Subcutaneous abdominal adipose tissue (tissue), 5 donors: ENCODE measurements at regions not wholly inside any gene's neighbourhood (a gene's known extent, or its start where the extent isn't known, plus 50 kb on each side); places are given as distances from the start of the nearest gene placed in this dataset.

Experiments
- H3K27ac ChIP-seq: one replicate; pipeline ENCODE4 v1.7.0; 2013; ENCODE audit warnings: low read depth, mild to moderate bottlenecking, inconsistent platforms, low read length, moderate library complexity
- H3K27me3 ChIP-seq, 5 donors: one replicate each; pipeline ENCODE4 v1.7.0; 2013; ENCODE audit warnings: low read length in 5 of 5, inconsistent platforms in 1 of 5; ENCODE audit not compliant: control insufficient read depth in 5 of 5, insufficient read depth in 4 of 5
- H3K36me3 ChIP-seq, 5 donors: one replicate each; pipeline ENCODE4 v1.7.0; 2013; ENCODE audit warnings: low read length in 5 of 5; ENCODE audit not compliant: control insufficient read depth in 5 of 5, insufficient read depth in 5 of 5
- H3K4me1 ChIP-seq, 5 donors: one replicate each; pipeline ENCODE4 v1.7.0; 2013; ENCODE audit warnings: low read length in 5 of 5, mild to moderate bottlenecking in 3 of 5, moderate library complexity in 1 of 5; ENCODE audit not compliant: control insufficient read depth in 5 of 5, insufficient read depth in 5 of 5
- H3K4me3 ChIP-seq, 5 donors: one replicate each; pipeline ENCODE4 v1.7.0; 2013; ENCODE audit warnings: low read length in 5 of 5, low read depth in 1 of 5
- H3K9ac ChIP-seq, 5 donors: one replicate each; pipeline ENCODE4 v1.7.0; 2013; ENCODE audit warnings: low read length in 5 of 5, mild to moderate bottlenecking in 4 of 5, moderate library complexity in 3 of 5
- H3K9me3 ChIP-seq, 5 donors: one replicate each; pipeline ENCODE4 v1.7.0; 2013; ENCODE audit warnings: low read length in 5 of 5; ENCODE audit not compliant: control insufficient read depth in 5 of 5
- donor health status: healthy.
- donor health status: healthy.
- donor health status: healthy.
- donor health status: healthy.
- donor health status: healthy.

GRCh38 chr11:97367406-97368083 is 977.7 kb downstream of the JRKL start:
- no peaks in the 10 kb centered on the region for H3K27me3 ChIP-seq
- H3K9me3 ChIP-seq = peaks cover 0 to 16% (median 10%) of the 10 kb centered on the region in 5 donors
- no peak overlapping the region for H3K4me3 ChIP-seq
- no peaks in the 10 kb centered on the region for H3K4me1 ChIP-seq
- no peak overlapping the region for H3K9ac ChIP-seq
- H3K36me3 ChIP-seq = no peaks in the 10 kb centered on the region
- no peak overlapping the region for H3K27ac ChIP-seq

GRCh38 chr11:97389270-97389669 is 999.5 kb downstream of the JRKL start:
- H3K27me3 ChIP-seq = no peaks in the 10 kb centered on the region
- H3K4me1 ChIP-seq = no peaks in the 10 kb centered on the region

GRCh38 chr11:97398246-97398645 is 1008.4 kb downstream of the JRKL start:
- H3K27ac ChIP-seq = no peak overlapping the region
- H3K36me3 ChIP-seq = no peaks in the 10 kb centered on the region
- no peaks in the 10 kb centered on the region for H3K27me3 ChIP-seq
- H3K4me1 ChIP-seq = no peaks in the 10 kb centered on the region
- H3K9me3 ChIP-seq = peaks cover 0 to 7% (median 2%) of the 10 kb centered on the region in 5 donors
- no peak overlapping the region for H3K9ac ChIP-seq
- no peak overlapping the region for H3K4me3 ChIP-seq

More at GRCh38 chr11:97389270-97389669, 999.5 kb downstream of the JRKL start:
- H3K9ac ChIP-seq = no peak overlapping the region
- H3K27ac ChIP-seq = no peak overlapping the region
- peaks cover 0 to 4% (median 0%) of the 10 kb centered on the region in 5 donors for H3K9me3 ChIP-seq
- H3K4me3 ChIP-seq = no peak overlapping the region
- no peaks in the 10 kb centered on the region for H3K36me3 ChIP-seq

GRCh38 chr11:97409141-97409540 is 1019.3 kb downstream of the JRKL start:
- Histone ChIP-seq H3K27ac (no peak overlapping the region), H3K27me3 (no peaks in the 10 kb centered on the region), H3K4me1 (no peaks in the 10 kb centered on the region)

GRCh38 chr11:97414801-97415200 is 1025.0 kb downstream of the JRKL start:
- no peak overlapping the region for H3K4me3 ChIP-seq
- H3K27ac ChIP-seq = no peak overlapping the region
- no peak overlapping the region for H3K9ac ChIP-seq
- H3K36me3 ChIP-seq = no peaks in the 10 kb centered on the region
- H3K9me3 ChIP-seq = peaks cover 2 to 7% (median 3%) of the 10 kb centered on the region in 5 donors
- no peaks in the 10 kb centered on the region for H3K27me3 ChIP-seq
- no peaks in the 10 kb centered on the region for H3K4me1 ChIP-seq

More at GRCh38 chr11:97409141-97409540, 1019.3 kb downstream of the JRKL start:
- H3K36me3 ChIP-seq = no peaks in the 10 kb centered on the region
- peak overlapping the region in 1 of 5 donors; percentile 6 for H3K4me3 ChIP-seq
- peaks cover 9 to 14% (median 11%) of the 10 kb centered on the region in 5 donors for H3K9me3 ChIP-seq
- H3K9ac ChIP-seq = no peak overlapping the region

- Histone ChIP-seq H3K27ac (no peak overlapping the region), H3K27me3 (no peaks in the 10 kb centered on the region), H3K4me1 (no peaks in the 10 kb centered on the region), H3K9me3 (peaks cover 0 to 2% (median 0%) of the 10 kb centered on the region in 5 donors), H3K36me3 (no peaks in the 10 kb centered on the region), H3K4me3 (no peak overlapping the region), H3K9ac (no peak overlapping the region)
These were observed 1029.9 kb downstream of the JRKL start for GRCh38 chr11:97419729-97420128.

GRCh38 chr11:97428247-97428790 is 1038.5 kb downstream of the JRKL start:
- Histone ChIP-seq H3K4me3 (no peak overlapping the region), H3K4me1 (no peaks in the 10 kb centered on the region), H3K27me3 (no peaks in the 10 kb centered on the region), H3K36me3 (no peaks in the 10 kb centered on the region), H3K9me3 (no peaks in the 10 kb centered on the region), H3K27ac (no peak overlapping the region), H3K9ac (no peak overlapping the region)

- Histone ChIP-seq H3K4me3 (no peak overlapping the region), H3K4me1 (no peaks in the 10 kb centered on the region), H3K36me3 (no peaks in the 10 kb centered on the region), H3K9ac (no peak overlapping the region), H3K27me3 (no peaks in the 10 kb centered on the region), H3K9me3 (no peaks in the 10 kb centered on the region), H3K27ac (no peak overlapping the region)
These were observed 1041.1 kb downstream of the JRKL start for GRCh38 chr11:97430877-97431276.

- Histone ChIP-seq H3K27me3 (no peaks in the 10 kb centered on the region), H3K27ac (no peak overlapping the region), H3K4me3 (no peak overlapping the region), H3K9ac (no peak overlapping the region), H3K4me1 (no peaks in the 10 kb centered on the region), H3K9me3 (no peaks in the 10 kb centered on the region), H3K36me3 (no peaks in the 10 kb centered on the region)
These were observed 1043.1 kb downstream of the JRKL start for GRCh38 chr11:97432926-97433325.

GRCh38 chr11:97445561-97445960 is 1055.7 kb downstream of the JRKL start:
- H3K9ac ChIP-seq = no peak overlapping the region
- H3K27me3 ChIP-seq = no peaks in the 10 kb centered on the region
- no peaks in the 10 kb centered on the region for H3K9me3 ChIP-seq
- no peaks in the 10 kb centered on the region for H3K36me3 ChIP-seq
- no peak overlapping the region for H3K27ac ChIP-seq
- no peaks in the 10 kb centered on the region for H3K4me1 ChIP-seq
- H3K4me3 ChIP-seq = no peak overlapping the region
